ENCODE measurements at regions not wholly inside any gene's neighbourhood (a gene's known extent, or its start where the extent isn't known, plus 50 kb on each side); places are given as distances from the start of the nearest gene placed in this dataset.

DNA sequence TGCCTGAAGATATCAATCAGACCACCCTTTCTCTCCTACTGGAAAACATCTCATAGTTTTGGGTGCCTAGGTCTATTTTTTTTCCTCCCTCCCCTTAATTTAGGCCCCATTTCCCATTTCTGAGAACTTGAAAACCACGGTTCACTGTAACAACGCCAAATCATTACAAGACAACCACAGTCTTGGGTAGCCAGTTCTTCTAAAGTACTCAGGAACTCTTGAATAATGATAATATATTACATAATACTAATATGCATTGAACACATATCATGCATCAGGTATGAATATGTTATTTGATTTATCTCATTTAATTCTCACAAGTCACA, 185.1 kb upstream of the ADO start:
- TF ChIP-seq POLR2A (IDR thresholded peaks at IDR 0.05; ENCODE audit: low read depth, low read length) (no peak), POLR2AphosphoS5 (IDR thresholded peaks at IDR 0.05; ENCODE audit: insufficient read depth, low read depth, low read length) (no peak), FOS (IDR thresholded peaks at IDR 0.05; ENCODE audit: borderline replicate concordance, insufficient read depth, low read length) (no peak)
- TF ChIP-seq, protein P1, sequence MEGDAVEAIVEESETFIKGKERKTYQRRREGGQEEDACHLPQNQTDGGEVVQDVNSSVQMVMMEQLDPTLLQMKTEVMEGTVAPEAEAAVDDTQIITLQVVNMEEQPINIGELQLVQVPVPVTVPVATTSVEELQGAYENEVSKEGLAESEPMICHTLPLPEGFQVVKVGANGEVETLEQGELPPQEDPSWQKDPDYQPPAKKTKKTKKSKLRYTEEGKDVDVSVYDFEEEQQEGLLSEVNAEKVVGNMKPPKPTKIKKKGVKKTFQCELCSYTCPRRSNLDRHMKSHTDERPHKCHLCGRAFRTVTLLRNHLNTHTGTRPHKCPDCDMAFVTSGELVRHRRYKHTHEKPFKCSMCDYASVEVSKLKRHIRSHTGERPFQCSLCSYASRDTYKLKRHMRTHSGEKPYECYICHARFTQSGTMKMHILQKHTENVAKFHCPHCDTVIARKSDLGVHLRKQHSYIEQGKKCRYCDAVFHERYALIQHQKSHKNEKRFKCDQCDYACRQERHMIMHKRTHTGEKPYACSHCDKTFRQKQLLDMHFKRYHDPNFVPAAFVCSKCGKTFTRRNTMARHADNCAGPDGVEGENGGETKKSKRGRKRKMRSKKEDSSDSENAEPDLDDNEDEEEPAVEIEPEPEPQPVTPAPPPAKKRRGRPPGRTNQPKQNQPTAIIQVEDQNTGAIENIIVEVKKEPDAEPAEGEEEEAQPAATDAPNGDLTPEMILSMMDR (IDR thresholded peaks at IDR 0.05; ENCODE audit: extremely low read depth in 1 of 2, insufficient read depth in 1 of 2, low read depth in 1 of 2, low read length in 2 of 2): no peak
